ENCODE measurements at regions not wholly inside any gene's neighbourhood (a gene's known extent, or its start where the extent isn't known, plus 50 kb on each side); places are given as distances from the start of the nearest gene placed in this dataset.

DNA sequence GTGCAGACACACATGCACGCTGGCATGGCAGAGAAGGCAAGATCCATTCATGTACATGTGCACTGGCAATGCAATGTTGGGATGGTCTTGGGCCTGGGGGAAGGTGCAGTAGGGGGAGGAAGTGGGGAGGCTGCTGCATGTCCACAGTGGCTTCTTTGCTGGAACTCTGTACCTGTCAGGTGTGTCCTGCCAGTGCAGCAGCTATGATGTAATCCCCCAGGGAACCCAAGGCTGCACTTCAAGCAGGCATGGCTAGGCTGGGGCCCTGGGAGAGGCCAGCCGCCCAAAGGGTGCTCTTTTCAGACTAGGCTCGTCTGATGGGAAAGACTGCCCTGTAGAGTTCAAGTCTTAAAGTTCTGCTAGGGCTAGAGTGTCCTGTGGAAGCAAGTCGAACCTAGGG, 1304.0 kb downstream of the FAM133A start:
- no peak for DNase-seq (ENCODE audit: extremely low read depth, low read depth)
- TF ChIP-seq, protein P1, sequence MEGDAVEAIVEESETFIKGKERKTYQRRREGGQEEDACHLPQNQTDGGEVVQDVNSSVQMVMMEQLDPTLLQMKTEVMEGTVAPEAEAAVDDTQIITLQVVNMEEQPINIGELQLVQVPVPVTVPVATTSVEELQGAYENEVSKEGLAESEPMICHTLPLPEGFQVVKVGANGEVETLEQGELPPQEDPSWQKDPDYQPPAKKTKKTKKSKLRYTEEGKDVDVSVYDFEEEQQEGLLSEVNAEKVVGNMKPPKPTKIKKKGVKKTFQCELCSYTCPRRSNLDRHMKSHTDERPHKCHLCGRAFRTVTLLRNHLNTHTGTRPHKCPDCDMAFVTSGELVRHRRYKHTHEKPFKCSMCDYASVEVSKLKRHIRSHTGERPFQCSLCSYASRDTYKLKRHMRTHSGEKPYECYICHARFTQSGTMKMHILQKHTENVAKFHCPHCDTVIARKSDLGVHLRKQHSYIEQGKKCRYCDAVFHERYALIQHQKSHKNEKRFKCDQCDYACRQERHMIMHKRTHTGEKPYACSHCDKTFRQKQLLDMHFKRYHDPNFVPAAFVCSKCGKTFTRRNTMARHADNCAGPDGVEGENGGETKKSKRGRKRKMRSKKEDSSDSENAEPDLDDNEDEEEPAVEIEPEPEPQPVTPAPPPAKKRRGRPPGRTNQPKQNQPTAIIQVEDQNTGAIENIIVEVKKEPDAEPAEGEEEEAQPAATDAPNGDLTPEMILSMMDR (IDR thresholded peaks at IDR 0.05; ENCODE audit: low read depth, low read length) = no peak

Data from AG09319 (cell line).